Endothelial cell of umbilical vein (primary cell): ENCODE measurements at regions not wholly inside any gene's neighbourhood (a gene's known extent, or its start where the extent isn't known, plus 50 kb on each side); places are given as distances from the start of the nearest gene placed in this dataset.

Experiments
- BruUV-seq: library from RNA; stranded (reverse); fragments of 400-500 nt; replicated peaks from 2 replicates; lab custom pipeline; 2021; lab: Mats Ljungman, UMichigan
- CTCF ChIA-PET: fragments of 300-600, 350-600 bp; sonication (Branson Sonifier 250); formaldehyde crosslinking; loops from one replicate; lab custom pipeline; 2021; ENCODE audit warnings: antibody characterized with exemption, inconsistent platforms; lab: Charles Lee
- POLR2A ChIA-PET: fragments of 300-600, 350-600 bp; sonication (Branson Sonifier 250); formaldehyde crosslinking; loops from one replicate; lab custom pipeline; 2021; ENCODE audit warnings: antibody characterized with exemption, inconsistent platforms; lab: Charles Lee
- DNase-seq: peaks from one replicate; pipeline ENCODE4 v3.0.0-alpha.2; 2011; ENCODE audit warnings: low read depth, low spot score
- FAIRE-seq: peaks from 2 replicates; lab custom pipeline; 2011; peaks lifted over from hg19 to GRCh38; lab: Jason Lieb, UNC
- H2AFZ ChIP-seq: 2 replicates; pipeline ENCODE4 v1.6.0; 2012; ENCODE audit warnings: low read depth, low read length, control low read depth, inconsistent platforms
- H3K27ac ChIP-seq: 2 replicates; pipeline ENCODE4 v1.5.1; 2011; ENCODE audit warnings: low read depth, mild to moderate bottlenecking, control low read depth, low read length, moderate library complexity; ENCODE audit not compliant: insufficient read depth
- H3K27me3 ChIP-seq, 2 experiments: 2 replicates each; pipeline versions ENCODE4 v1.6.0 to v1.6.1; 2011; ENCODE audit warnings: low read length in 2 of 2, mixed read lengths in 1 of 2; ENCODE audit not compliant: control insufficient read depth in 2 of 2, insufficient read depth in 2 of 2
- H3K36me3 ChIP-seq, 2 experiments: 2 replicates in 1 of 2; 3 replicates in 1 of 2; pipeline ENCODE4 v1.5.1; 2011; ENCODE audit warnings: low read length in 2 of 2, mild to moderate bottlenecking in 1 of 2, moderate library complexity in 1 of 2; ENCODE audit not compliant: control insufficient read depth in 2 of 2, insufficient read depth in 2 of 2; ENCODE audit errors: extremely low read depth in 1 of 2
- H3K4me1 ChIP-seq: 3 replicates; pipeline ENCODE4 v1.5.1; 2011; ENCODE audit warnings: mild to moderate bottlenecking, low read length; ENCODE audit not compliant: control insufficient read depth, insufficient read depth; ENCODE audit errors: extremely low read depth
- H3K4me2 ChIP-seq: 2 replicates; pipeline ENCODE4 v1.6.1; 2011; ENCODE audit warnings: low read length, control low read depth, mixed read lengths; ENCODE audit not compliant: insufficient read depth
- H3K4me3 ChIP-seq, 3 experiments: fragments of 200-600 bp in 1 of 3; sonication (generic), shearing (Covaris generic) in 1 of 3; replicated peaks in 1 of 3; 2 replicates each; pipeline ENCODE4 v1.5.1; 2011 to 2016; ENCODE audit warnings: control low read depth in 3 of 3, low read length in 3 of 3, mild to moderate bottlenecking in 2 of 3, inconsistent platforms in 1 of 3, low read depth in 1 of 3, moderate library complexity in 1 of 3; ENCODE audit not compliant: insufficient read depth in 1 of 3
- H3K79me2 ChIP-seq: 2 replicates; pipeline ENCODE4 v1.6.0; 2012; ENCODE audit warnings: low read length, inconsistent platforms; ENCODE audit not compliant: control insufficient read depth, insufficient read depth
- H3K9ac ChIP-seq: replicated peaks from 2 replicates; pipeline ENCODE3; 2011; ENCODE audit warnings: low read length, control low read depth; ENCODE audit not compliant: insufficient read depth; ENCODE audit errors: extremely low read depth
- H3K9me1 ChIP-seq: replicated peaks from 3 replicates; pipeline ENCODE4 v1.6.0; 2011; ENCODE audit warnings: mild to moderate bottlenecking, low read length; ENCODE audit not compliant: control insufficient read depth, insufficient read depth; ENCODE audit errors: extremely low read depth
- H3K9me3 ChIP-seq: replicated peaks from 2 replicates; pipeline ENCODE4 v1.5.1; 2012; ENCODE audit warnings: low read length, inconsistent platforms; ENCODE audit not compliant: control insufficient read depth, insufficient read depth
- H4K20me1 ChIP-seq: replicated peaks from 2 replicates; pipeline ENCODE3; 2011; ENCODE audit warnings: mild to moderate bottlenecking, low read length; ENCODE audit not compliant: control insufficient read depth, insufficient read depth; ENCODE audit errors: extremely low read depth
- CTCF ChIP-seq, 2 donors: IDR thresholded peaks; 1 replicate in 1 of 2; 2 replicates in 1 of 2; pipeline ENCODE4 v1.5.1; 2011; ENCODE audit warnings: low read length in 2 of 2, mild to moderate bottlenecking in 2 of 2, moderate library complexity in 2 of 2, control low read depth in 1 of 2, inconsistent platforms in 1 of 2, low read depth in 1 of 2; ENCODE audit not compliant: insufficient read depth in 1 of 2; ENCODE audit errors: extremely low read depth in 1 of 2
- EZH2 ChIP-seq: IDR thresholded peaks from 2 replicates; pipeline ENCODE4 v1.6.1; 2012; ENCODE audit warnings: borderline replicate concordance, low read depth, mild to moderate bottlenecking, moderate library complexity, low read length, inconsistent platforms; ENCODE audit not compliant: severe bottlenecking
- FOS ChIP-seq: IDR thresholded peaks from 2 replicates; pipeline ENCODE4 v1.6.1; 2011; ENCODE audit warnings: mild to moderate bottlenecking, low read length, moderate library complexity, borderline replicate concordance; ENCODE audit not compliant: insufficient read depth
- GATA2 ChIP-seq: IDR thresholded peaks from 2 replicates; pipeline ENCODE4 v1.7.0; 2011; ENCODE audit warnings: low read depth, mild to moderate bottlenecking, moderate library complexity, mixed read lengths, low read length; ENCODE audit not compliant: insufficient read length, insufficient read depth
- JUN ChIP-seq: IDR thresholded peaks from 2 replicates; pipeline ENCODE4 v1.6.1; 2011; ENCODE audit warnings: borderline replicate concordance, low read depth; ENCODE audit not compliant: insufficient read length, insufficient read depth
- MAX ChIP-seq: IDR thresholded peaks from 2 replicates; pipeline ENCODE4 v1.6.1; 2011; ENCODE audit not compliant: insufficient read depth, insufficient read length
- MYC ChIP-seq: IDR thresholded peaks from one replicate; pipeline ENCODE4 v1.6.1; 2011; ENCODE audit warnings: mild to moderate bottlenecking, low read depth, low read length
- POLR2A ChIP-seq: IDR thresholded peaks from 2 replicates; pipeline ENCODE4 v1.6.1; 2012; ENCODE audit warnings: low read depth, mild to moderate bottlenecking, control low read depth, low read length
- POLR2AphosphoS5 ChIP-seq: IDR thresholded peaks from 2 replicates; pipeline ENCODE4 v1.6.1; 2012; ENCODE audit warnings: low read depth, mild to moderate bottlenecking, control low read depth, low read length, moderate library complexity; ENCODE audit not compliant: insufficient read depth
- dilution Hi-C: fragments of 300-500 bp; cut with MboI; formaldehyde crosslinking; loops from one replicate; pipeline ENCODE4 v1.15.0; 2019; ENCODE audit warnings: low sequenced_read_pairs; ENCODE audit not compliant: extremely low pct_ligation_motif_present
- intact Hi-C: fragments of 100-400 bp; cut with micrococcal nuclease; formaldehyde crosslinking; loops from one replicate; pipeline ENCODE4 v1.10.0; 2022

GRCh38 chr15:58344213-58345070 is 87.3 kb upstream of the LIPC start:
- no TSS peak for BruUV-seq
- H3K79me2 ChIP-seq, result no peaks in the 10 kb centered on the region
- H2AFZ ChIP-seq, result no peak overlapping the region
- no peak overlapping the region for H3K27ac ChIP-seq
- POLR2A ChIA-PET, result no interaction called here
- no peaks in the 10 kb centered on the region for H3K36me3 ChIP-seq
- DNase-seq (no peak), FAIRE-seq (no peak)
- H3K4me2 ChIP-seq, result no peak overlapping the region
- CTCF ChIA-PET, result no interaction called here
- no peaks in the 10 kb centered on the region for H3K27me3 ChIP-seq
- intact Hi-C loops (no loop called here), dilution Hi-C loops (no loop called here)
- H3K9me3 ChIP-seq, result no peaks in the 10 kb centered on the region
- H4K20me1 ChIP-seq, result no peaks in the 10 kb centered on the region
- no peak overlapping the region for H3K4me3 ChIP-seq
- TF ChIP-seq POLR2AphosphoS5, result no peak
- TF ChIP-seq MYC, result no peak
- no peak for TF ChIP-seq CTCF (IDR thresholded peaks at IDR 0.05; ENCODE audit: extremely low read depth in 1 of 2, insufficient read depth in 1 of 2, low read depth in 1 of 2, low read length in 2 of 2)
- no peak for TF ChIP-seq POLR2A
- no peak for TF ChIP-seq MAX
- no peak for TF ChIP-seq FOS
- TF ChIP-seq JUN, result no peak
- no peak for TF ChIP-seq EZH2
- TF ChIP-seq GATA2, result no peak
- no peak overlapping the region for H3K9ac ChIP-seq
- no peaks in the 10 kb centered on the region for H3K4me1 ChIP-seq
- H3K9me1 ChIP-seq, result no peaks in the 10 kb centered on the region
